WERI-Rb-1 (cell line): ENCODE measurements at regions not wholly inside any gene's neighbourhood (a gene's known extent, or its start where the extent isn't known, plus 50 kb on each side); places are given as distances from the start of the nearest gene placed in this dataset.
A peak's percentile ranks its signal among the peaks of the same experiment; 100 is the strongest.

ENCODE experiments used
- DNase-seq: peaks from one replicate; pipeline ENCODE4 v3.0.0-alpha.2; 2020
- H3K27ac ChIP-seq: fragments of 250-450 bp; sonication (Bioruptor Pico); 2 replicates; pipeline ENCODE4 v1.5.1; 2020; ENCODE audit warnings: mild to moderate bottlenecking, moderate library complexity
- H3K27me3 ChIP-seq: fragments of 250-450 bp; sonication (Bioruptor Pico); 2 replicates; pipeline ENCODE4 v1.5.1; 2021; ENCODE audit warnings: mild to moderate bottlenecking, low read depth, moderate library complexity; ENCODE audit not compliant: insufficient read depth, severe bottlenecking
- H3K36me3 ChIP-seq: fragments of 250-450 bp; sonication (Bioruptor Pico); 2 replicates; pipeline ENCODE4 v1.5.1; 2020; ENCODE audit warnings: mild to moderate bottlenecking, moderate library complexity
- H3K4me3 ChIP-seq: 2 replicates; pipeline ENCODE4 v1.5.1; 2011; ENCODE audit warnings: low read depth, mild to moderate bottlenecking, control low read depth, low read length
- H3K9me3 ChIP-seq: fragments of 250-450 bp; sonication (Bioruptor Pico); 2 replicates; pipeline ENCODE4 v1.5.1; 2021; ENCODE audit warnings: mild to moderate bottlenecking, moderate library complexity; ENCODE audit not compliant: severe bottlenecking
- TF ChIP-seq, protein P1 (sequence below): IDR thresholded peaks from 2 replicates; pipeline ENCODE4 v1.5.1; 2011; ENCODE audit warnings: low read depth, mild to moderate bottlenecking, control low read depth, inconsistent platforms, low read length

- Histone ChIP-seq H3K27me3 (no peaks in the 10 kb centered on the region), H3K36me3 (peaks cover under 1% of the 10 kb centered on the region; the same call in 1 of the 2 replicates), H3K27ac (peak overlapping the region; percentile 10), H3K4me3 (no peak overlapping the region), H3K9me3 (peaks cover 9% of the 10 kb centered on the region)
- DNase-seq = peak; percentile 99
- TF ChIP-seq, protein P1, sequence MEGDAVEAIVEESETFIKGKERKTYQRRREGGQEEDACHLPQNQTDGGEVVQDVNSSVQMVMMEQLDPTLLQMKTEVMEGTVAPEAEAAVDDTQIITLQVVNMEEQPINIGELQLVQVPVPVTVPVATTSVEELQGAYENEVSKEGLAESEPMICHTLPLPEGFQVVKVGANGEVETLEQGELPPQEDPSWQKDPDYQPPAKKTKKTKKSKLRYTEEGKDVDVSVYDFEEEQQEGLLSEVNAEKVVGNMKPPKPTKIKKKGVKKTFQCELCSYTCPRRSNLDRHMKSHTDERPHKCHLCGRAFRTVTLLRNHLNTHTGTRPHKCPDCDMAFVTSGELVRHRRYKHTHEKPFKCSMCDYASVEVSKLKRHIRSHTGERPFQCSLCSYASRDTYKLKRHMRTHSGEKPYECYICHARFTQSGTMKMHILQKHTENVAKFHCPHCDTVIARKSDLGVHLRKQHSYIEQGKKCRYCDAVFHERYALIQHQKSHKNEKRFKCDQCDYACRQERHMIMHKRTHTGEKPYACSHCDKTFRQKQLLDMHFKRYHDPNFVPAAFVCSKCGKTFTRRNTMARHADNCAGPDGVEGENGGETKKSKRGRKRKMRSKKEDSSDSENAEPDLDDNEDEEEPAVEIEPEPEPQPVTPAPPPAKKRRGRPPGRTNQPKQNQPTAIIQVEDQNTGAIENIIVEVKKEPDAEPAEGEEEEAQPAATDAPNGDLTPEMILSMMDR = no peak
These were observed 126.0 kb upstream of the IPO9 start for GRCh38 chr1:201702936-201703335.

GRCh38 chr1:201703621-201704438 is 125.1 kb upstream of the IPO9 start:
- Histone ChIP-seq H3K9me3 (peaks cover 9% of the 10 kb centered on the region), H3K36me3 (no peaks in the 10 kb centered on the region), H3K27ac (peak overlapping the region; percentile 10), H3K27me3 (no peaks in the 10 kb centered on the region), H3K4me3 (no peak overlapping the region)
- TF ChIP-seq, protein P1 = peak; percentile 100
- DNase-seq = peak; percentile 97

GRCh38 chr1:201704439-201704792 is 124.5 kb upstream of the IPO9 start:
- H3K4me3 ChIP-seq = no peak overlapping the region
- H3K9me3 ChIP-seq = peaks cover 9% of the 10 kb centered on the region
- TF ChIP-seq, protein P1 = no peak
- H3K27ac ChIP-seq = no peak overlapping the region; the same call in 1 of the 2 replicates
- H3K27me3 ChIP-seq = no peaks in the 10 kb centered on the region
- no peaks in the 10 kb centered on the region for H3K36me3 ChIP-seq
- DNase-seq = no peak

GRCh38 chr1:201705389-201705788 is 123.6 kb upstream of the IPO9 start:
- Histone ChIP-seq H3K4me3 (no peak overlapping the region), H3K27ac (no peak overlapping the region), H3K9me3 (peaks cover 9% of the 10 kb centered on the region), H3K27me3 (no peaks in the 10 kb centered on the region), H3K36me3 (no peaks in the 10 kb centered on the region; the same call in 1 of the 2 replicates)
- TF ChIP-seq, protein P1 = no peak
- DNase-seq = no peak

DNA sequence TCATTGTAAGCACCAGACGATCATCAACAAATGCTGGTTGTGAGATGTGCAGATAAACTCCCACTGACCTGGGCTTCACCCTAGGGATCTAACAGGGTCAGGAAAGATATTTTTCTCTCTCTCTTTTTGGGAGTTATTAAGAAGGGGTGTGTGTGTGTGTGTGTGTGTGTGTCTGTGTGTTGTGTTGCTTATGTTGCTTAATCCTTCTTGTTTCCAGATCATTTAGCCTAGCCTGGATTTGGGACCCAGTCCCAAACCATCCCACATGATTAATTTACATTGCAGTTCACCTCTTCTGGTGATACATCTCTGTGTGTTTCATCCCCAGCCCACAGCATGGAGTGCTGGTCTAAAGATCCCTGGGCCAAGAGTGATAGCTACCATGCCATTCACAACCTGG is 122.8 kb upstream of the IPO9 start:
- no peak overlapping the region for H3K27ac ChIP-seq
- H3K27me3 ChIP-seq = no peaks in the 10 kb centered on the region
- no peak for DNase-seq
- H3K9me3 ChIP-seq = peaks cover 9% of the 10 kb centered on the region
- H3K4me3 ChIP-seq = no peak overlapping the region
- no peaks in the 10 kb centered on the region; the same call in 1 of the 2 replicates for H3K36me3 ChIP-seq
- TF ChIP-seq, protein P1 = no peak

- H3K9me3 ChIP-seq = peaks cover under 1% of the 10 kb centered on the region
- H3K27ac ChIP-seq = no peak overlapping the region
- TF ChIP-seq, protein P1 = no peak
These were observed 121.9 kb upstream of the IPO9 start for GRCh38 chr1:201707027-201707426.

More at GRCh38 chr1:201707027-201707426, 121.9 kb upstream of the IPO9 start:
- no peaks in the 10 kb centered on the region; the same call in 1 of the 2 replicates for H3K36me3 ChIP-seq
- no peak for DNase-seq
- no peak overlapping the region for H3K4me3 ChIP-seq
- no peaks in the 10 kb centered on the region for H3K27me3 ChIP-seq
